HG02973 (cell line): ENCODE measurements at regions not wholly inside any gene's neighbourhood (a gene's known extent, or its start where the extent isn't known, plus 50 kb on each side); places are given as distances from the start of the nearest gene placed in this dataset.

Source experiments
- ATAC-seq: cut with Tn5 transposase; IDR thresholded peaks from one replicate; pipeline ENCODE4 v1.9.1; 2021; ENCODE audit warnings: moderate library complexity; ENCODE audit not compliant: unreplicated experiment

- ATAC-seq, result peak; percentile 95
Measured at GRCh38 chr1:59046730-59047157, 250.2 kb upstream of the FGGY start.

GRCh38 chr1:59051007-59051406, 245.9 kb upstream of the FGGY start:
- no peak for ATAC-seq

GRCh38 chr1:59052166-59052590, 244.7 kb upstream of the FGGY start:
- no peak for ATAC-seq

GRCh38 chr1:59054172-59054571, 242.7 kb upstream of the FGGY start:
- ATAC-seq, result no peak

GRCh38 chr1:59055908-59056719, 240.8 kb upstream of the FGGY start:
- no peak for ATAC-seq

- no peak for ATAC-seq
Measured at GRCh38 chr1:59057211-59057694, 239.6 kb upstream of the FGGY start.

- no peak for ATAC-seq
Measured at GRCh38 chr1:59057796-59058195, 239.1 kb upstream of the FGGY start.

- ATAC-seq, result no peak
Measured at GRCh38 chr1:59058665-59059439, 238.0 kb upstream of the FGGY start.

- no peak for ATAC-seq
Measured at GRCh38 chr1:59061876-59062275, 235.0 kb upstream of the FGGY start.

- ATAC-seq, result no peak
Measured at GRCh38 chr1:59062743-59063142, 234.2 kb upstream of the FGGY start.

- no peak for ATAC-seq
Measured at GRCh38 chr1:59063501-59063900, 233.4 kb upstream of the FGGY start.

- no peak for ATAC-seq
Measured at GRCh38 chr1:59064592-59064991, 232.3 kb upstream of the FGGY start.

GRCh38 chr1:59066236-59066635, 230.7 kb upstream of the FGGY start:
- ATAC-seq, result no peak

GRCh38 chr1:59070610-59071009, 226.3 kb upstream of the FGGY start:
- ATAC-seq, result no peak

- no peak for ATAC-seq
Measured at GRCh38 chr1:59071289-59071688, 225.6 kb upstream of the FGGY start.

- ATAC-seq, result no peak
Measured at GRCh38 chr1:59071876-59072582, 224.9 kb upstream of the FGGY start.

GRCh38 chr1:59072583-59072947, 224.3 kb upstream of the FGGY start:
- ATAC-seq, result no peak

- no peak for ATAC-seq
Measured at GRCh38 chr1:59074598-59074997, 222.3 kb upstream of the FGGY start.

GRCh38 chr1:59075021-59075420, 221.9 kb upstream of the FGGY start:
- ATAC-seq, result no peak

- ATAC-seq, result no peak
Measured at GRCh38 chr1:59076612-59077011, 220.3 kb upstream of the FGGY start.

GRCh38 chr1:59077466-59078069, 219.3 kb upstream of the FGGY start:
- no peak for ATAC-seq
